HCT116 (cell line): ENCODE measurements at regions not wholly inside any gene's neighbourhood (a gene's known extent, or its start where the extent isn't known, plus 50 kb on each side); places are given as distances from the start of the nearest gene placed in this dataset.

Source experiments
- ATAC-seq: fragments of 200-7000 bp; cut with Tn5 transposase; 2 replicates; pipeline ENCODE4 v1.9.1; 2020; ENCODE audit warnings: mild to moderate bottlenecking, moderate library complexity
- BruUV-seq: library from RNA; stranded (reverse); fragments of 400-500 nt; replicated peaks from 2 replicates; lab custom pipeline; 2021; lab: Mats Ljungman, UMichigan
- CTCF ChIA-PET: fragments of 300-600 bp; sonication (Branson Sonifier 250); formaldehyde crosslinking; loops from one replicate; lab custom pipeline; 2021; ENCODE audit warnings: antibody characterized with exemption; lab: Charles Lee
- POLR2A ChIA-PET: fragments of 300-600, 350-600 bp; sonication (Branson Sonifier 250); formaldehyde crosslinking; loops from one replicate; lab custom pipeline; 2021; ENCODE audit warnings: antibody characterized with exemption; lab: Charles Lee
- RAD21 ChIA-PET, 2 experiments: fragments of 300-600 bp; sonication (Branson Sonifier 250); formaldehyde crosslinking; loops; one replicate each; lab custom pipeline; 2023; ENCODE audit warnings: low total read pairs in 2 of 2; ENCODE audit not compliant: uncharacterized antibody in 2 of 2, unreplicated experiment in 2 of 2, low non-redundant PET in 1 of 2; lab: Charles Lee
- DNase-seq: peaks from one replicate; pipeline ENCODE4 v3.0.0-alpha.2; 2010; ENCODE audit warnings: low read depth, low spot score
- H2AFZ ChIP-seq: fragments of 200-600 bp; shearing (Covaris generic), sonication (generic); 2 replicates; pipeline ENCODE4 v1.6.1; 2017; ENCODE audit warnings: low read depth, mixed run types, mixed read lengths, antibody characterized with exemption, low read length; ENCODE audit not compliant: poor library complexity, severe bottlenecking
- H3K27ac ChIP-seq: 2 replicates; pipeline ENCODE4 v1.5.1; 2012; ENCODE audit warnings: low read depth, low read length
- H3K27me3 ChIP-seq: fragments of 200-600 bp; sonication (generic); 2 replicates; pipeline ENCODE4 v1.6.1; 2016; ENCODE audit warnings: mixed run types, low read length, mixed read lengths; ENCODE audit not compliant: insufficient read depth
- H3K36me3 ChIP-seq, 2 experiments: fragments of 200-500 bp in 1 of 2; fragments of 200-600 bp in 1 of 2; sonication (Bioruptor generic) in 1 of 2; sonication (generic) in 1 of 2; 2 replicates each; pipeline versions ENCODE4 v1.5.1 to v1.6.1; 2014 to 2016; ENCODE audit warnings: low read length in 2 of 2, inconsistent platforms in 1 of 2, mixed read lengths in 1 of 2, mixed run types in 1 of 2; ENCODE audit not compliant: insufficient read depth in 2 of 2, control insufficient read depth in 1 of 2
- H3K4me1 ChIP-seq, 2 experiments: fragments of 200-600 bp in 1 of 2; sonication (generic) in 1 of 2; 2 replicates each; pipeline versions ENCODE4 v1.5.1 to v1.6.1; 2012 to 2017; ENCODE audit warnings: low read length in 2 of 2, inconsistent platforms in 1 of 2, mild to moderate bottlenecking in 1 of 2, mixed read lengths in 1 of 2, mixed run types in 1 of 2, moderate library complexity in 1 of 2; ENCODE audit not compliant: insufficient read depth in 2 of 2, control insufficient read depth in 1 of 2
- H3K4me2 ChIP-seq: fragments of 200-600 bp; sonication (generic); 2 replicates; pipeline ENCODE4 v1.6.1; 2017; ENCODE audit warnings: mixed run types, low read length, mixed read lengths
- H3K4me3 ChIP-seq, 2 experiments: fragments of 200-600 bp in 1 of 2; sonication (generic) in 1 of 2; replicated peaks in 1 of 2; 2 replicates each; pipeline ENCODE4 v1.5.1; 2011 to 2016; ENCODE audit warnings: low read length in 2 of 2, control low read depth in 1 of 2, low read depth in 1 of 2, mild to moderate bottlenecking in 1 of 2, mixed read lengths in 1 of 2, mixed run types in 1 of 2
- H3K79me2 ChIP-seq: fragments of 200-600 bp; sonication (generic); 2 replicates; pipeline ENCODE4 v1.6.1; 2017; ENCODE audit warnings: mild to moderate bottlenecking, mixed run types, low read length, moderate library complexity, mixed read lengths; ENCODE audit not compliant: insufficient read depth
- H3K9ac ChIP-seq: fragments of 200-600 bp; sonication (generic); 2 replicates; pipeline ENCODE4 v1.6.1; 2016; ENCODE audit warnings: low read length, mixed read lengths
- H3K9me2 ChIP-seq: fragments of 200-600 bp; sonication (generic), shearing (Covaris generic); 2 replicates; pipeline ENCODE4 v1.6.1; 2017; ENCODE audit warnings: mixed run types, mild to moderate bottlenecking, moderate library complexity; ENCODE audit not compliant: insufficient read depth
- H3K9me3 ChIP-seq, 2 experiments: fragments of 200-500 bp in 1 of 2; fragments of 200-600 bp in 1 of 2; sonication (Bioruptor generic) in 1 of 2; sonication (generic) in 1 of 2; 2 replicates each; pipeline ENCODE4 v1.6.1; 2014 to 2017; ENCODE audit warnings: low read length in 2 of 2, mixed read lengths in 2 of 2, inconsistent platforms in 1 of 2, low read depth in 1 of 2, mild to moderate bottlenecking in 1 of 2, mixed run types in 1 of 2, moderate library complexity in 1 of 2; ENCODE audit not compliant: control insufficient read depth in 1 of 2, insufficient read depth in 1 of 2
- H4K20me1 ChIP-seq: fragments of 200-600 bp; sonication (generic), shearing (Covaris generic); 2 replicates; pipeline ENCODE4 v1.6.1; 2017; ENCODE audit warnings: mixed run types, mild to moderate bottlenecking, moderate library complexity; ENCODE audit not compliant: insufficient read depth
- CBX3 ChIP-seq: IDR thresholded peaks from 2 replicates; pipeline ENCODE4 v1.6.1; 2012; ENCODE audit warnings: low read depth
- EGR1 ChIP-seq: IDR thresholded peaks from 2 replicates; pipeline ENCODE4 v1.6.1; 2012; ENCODE audit warnings: low read depth
- EZH2 ChIP-seq: fragments of 200-600 bp; sonication (generic); IDR thresholded peaks from 2 replicates; pipeline ENCODE4 v1.6.1; 2017; ENCODE audit warnings: antibody characterized with exemption, mixed run types
- FOSL1 ChIP-seq: IDR thresholded peaks from 2 replicates; pipeline ENCODE4 v1.6.1; 2012; ENCODE audit warnings: low read depth
- POLR2A ChIP-seq: IDR thresholded peaks from 2 replicates; pipeline ENCODE4 v1.7.0; 2011; ENCODE audit warnings: borderline replicate concordance; ENCODE audit not compliant: insufficient read depth, insufficient read length; ENCODE audit errors: extremely low read depth
- SIN3A ChIP-seq: IDR thresholded peaks from 2 replicates; pipeline ENCODE4 v1.6.1; 2012; ENCODE audit warnings: low read depth
- SRF ChIP-seq: IDR thresholded peaks from 2 replicates; pipeline ENCODE4 v1.6.1; 2012; ENCODE audit warnings: low read depth
- YY1 ChIP-seq: IDR thresholded peaks from 2 replicates; pipeline ENCODE4 v1.6.1; 2011; ENCODE audit warnings: low read length, low read depth, moderate library complexity, mild to moderate bottlenecking; ENCODE audit not compliant: insufficient replicate concordance; ENCODE audit errors: extremely low read depth
- ZFX ChIP-seq: fragments of 450-650 bp; IDR thresholded peaks from 2 replicates; pipeline ENCODE4 v1.6.1; 2017
- intact Hi-C: fragments of 100-400 bp; cut with micrococcal nuclease; formaldehyde crosslinking; loops from 2 replicates; pipeline ENCODE4 v1.10.0; 2022
- TF ChIP-seq, protein P1 (sequence below), 3 experiments: fragments of 200-600 bp in 1 of 3; sonication (generic) in 1 of 3; IDR thresholded peaks in 2 of 3; conservative IDR thresholded peaks in 1 of 3; 2 replicates each; pipeline ENCODE4 v1.5.1; 2012 to 2017; ENCODE audit warnings: low read depth in 2 of 3, low read length in 2 of 3, antibody characterized with exemption in 1 of 3, borderline replicate concordance in 1 of 3, control low read depth in 1 of 3, mild to moderate bottlenecking in 1 of 3, mixed read lengths in 1 of 3, mixed run types in 1 of 3, moderate library complexity in 1 of 3; ENCODE audit not compliant: insufficient read depth in 1 of 3

DNA sequence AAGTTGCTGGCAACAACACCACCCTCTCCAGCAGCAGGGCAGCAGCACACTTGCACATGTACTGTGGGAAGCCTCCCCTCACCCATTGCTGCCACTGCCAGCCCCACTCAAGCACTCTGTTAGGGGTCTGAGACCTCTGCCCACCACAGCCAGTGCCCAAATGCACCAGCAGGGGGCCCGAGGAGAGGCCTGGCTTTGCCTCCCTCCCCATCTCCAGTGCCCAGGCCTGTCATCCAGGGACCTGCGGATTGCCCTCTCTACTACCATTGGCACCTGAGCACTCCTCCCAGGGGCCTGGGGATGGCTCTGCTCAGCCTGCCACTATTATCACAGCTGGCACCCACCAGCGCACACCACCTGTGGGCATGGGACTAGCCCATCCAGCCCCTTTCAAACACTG, 175.7 kb downstream of the PMAIP1 start:
- H3K4me3 ChIP-seq, result no peak overlapping the region
- H3K9ac ChIP-seq, result no peak overlapping the region
- H3K79me2 ChIP-seq, result no peaks in the 10 kb centered on the region
- no peaks in the 10 kb centered on the region for H3K4me1 ChIP-seq
- intact Hi-C loops, result no loop called here
- no peaks in the 10 kb centered on the region for H3K36me3 ChIP-seq
- ChIA-PET POLR2A (no interaction called here), RAD21 (no interaction called here), CTCF (no interaction called here)
- H3K4me2 ChIP-seq, result no peak overlapping the region
- no peak for TF ChIP-seq SRF
- no peak for TF ChIP-seq EZH2
- TF ChIP-seq, protein P1, sequence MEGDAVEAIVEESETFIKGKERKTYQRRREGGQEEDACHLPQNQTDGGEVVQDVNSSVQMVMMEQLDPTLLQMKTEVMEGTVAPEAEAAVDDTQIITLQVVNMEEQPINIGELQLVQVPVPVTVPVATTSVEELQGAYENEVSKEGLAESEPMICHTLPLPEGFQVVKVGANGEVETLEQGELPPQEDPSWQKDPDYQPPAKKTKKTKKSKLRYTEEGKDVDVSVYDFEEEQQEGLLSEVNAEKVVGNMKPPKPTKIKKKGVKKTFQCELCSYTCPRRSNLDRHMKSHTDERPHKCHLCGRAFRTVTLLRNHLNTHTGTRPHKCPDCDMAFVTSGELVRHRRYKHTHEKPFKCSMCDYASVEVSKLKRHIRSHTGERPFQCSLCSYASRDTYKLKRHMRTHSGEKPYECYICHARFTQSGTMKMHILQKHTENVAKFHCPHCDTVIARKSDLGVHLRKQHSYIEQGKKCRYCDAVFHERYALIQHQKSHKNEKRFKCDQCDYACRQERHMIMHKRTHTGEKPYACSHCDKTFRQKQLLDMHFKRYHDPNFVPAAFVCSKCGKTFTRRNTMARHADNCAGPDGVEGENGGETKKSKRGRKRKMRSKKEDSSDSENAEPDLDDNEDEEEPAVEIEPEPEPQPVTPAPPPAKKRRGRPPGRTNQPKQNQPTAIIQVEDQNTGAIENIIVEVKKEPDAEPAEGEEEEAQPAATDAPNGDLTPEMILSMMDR (IDR thresholded peaks at IDR 0.05 in 2 of 3, conservative IDR thresholded peaks at IDR 0.05 in 1 of 3; ENCODE audit: borderline replicate concordance in 1 of 3, insufficient read depth in 1 of 3, low read depth in 2 of 3, low read length in 2 of 3), result peak in 2 of 3 experiments; percentile 36 to 43; a peak in 3 of 6 replicates
- TF ChIP-seq POLR2A, result no peak
- no peak for TF ChIP-seq EGR1
- TF ChIP-seq FOSL1, result no peak
- TF ChIP-seq, all 23 proteins: peak for 1
- no peak for ATAC-seq
- Histone ChIP-seq H3K9me2 (no peaks in the 10 kb centered on the region), H2AFZ (no peak overlapping the region), H3K27ac (no peak overlapping the region), H4K20me1 (no peaks in the 10 kb centered on the region), H3K9me3 (no peaks in the 10 kb centered on the region), H3K27me3 (no peaks in the 10 kb centered on the region)
- no TSS peak for BruUV-seq
- no peak for DNase-seq

DNA sequence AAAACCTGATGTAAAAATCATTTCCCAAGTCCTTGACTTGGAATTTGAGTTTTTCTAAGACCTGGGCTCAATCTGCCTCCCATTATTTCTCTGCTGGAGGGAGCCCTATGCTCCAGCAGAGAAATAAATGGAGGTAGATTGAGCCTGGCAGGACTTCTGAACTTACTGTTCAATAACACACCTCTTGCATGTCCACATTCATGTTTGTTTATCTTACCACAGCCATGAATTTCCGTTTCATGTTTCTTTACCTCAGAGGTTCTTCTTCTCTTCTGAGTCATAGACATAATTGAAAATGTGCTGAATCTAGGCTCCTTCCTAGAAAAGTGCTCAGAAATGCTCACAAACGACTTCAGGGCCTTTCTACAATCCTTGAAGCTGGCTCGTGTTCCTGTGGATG, 170.8 kb downstream of the PMAIP1 start:
- intact Hi-C loops, result no loop called here
- H3K9me3 ChIP-seq, result no peaks in the 10 kb centered on the region
- no TSS peak for BruUV-seq
- H3K79me2 ChIP-seq, result no peaks in the 10 kb centered on the region
- no peak for DNase-seq
- RAD21 ChIA-PET, result no interaction called here
- H3K27me3 ChIP-seq, result no peaks in the 10 kb centered on the region
- no peaks in the 10 kb centered on the region for H4K20me1 ChIP-seq
- no peaks in the 10 kb centered on the region for H3K9me2 ChIP-seq
- TF ChIP-seq ZFX (no peak), CBX3 (no peak), EGR1 (no peak), YY1 (no peak), POLR2A (no peak), SIN3A (no peak), SRF (no peak)
- TF ChIP-seq, protein P1 (IDR thresholded peaks at IDR 0.05 in 2 of 3, conservative IDR thresholded peaks at IDR 0.05 in 1 of 3; ENCODE audit: borderline replicate concordance in 1 of 3, insufficient read depth in 1 of 3, low read depth in 2 of 3, low read length in 2 of 3), result no peak
- TF ChIP-seq, all 23 proteins: peak for 0
- no peak overlapping the region for H3K4me2 ChIP-seq
- H3K27ac ChIP-seq, result no peak overlapping the region
- no peak overlapping the region for H3K4me3 ChIP-seq
- CTCF ChIA-PET, result no interaction called here
- POLR2A ChIA-PET, result no interaction called here
- H2AFZ ChIP-seq, result no peak overlapping the region
- H3K9ac ChIP-seq, result no peak overlapping the region
- no peaks in the 10 kb centered on the region for H3K36me3 ChIP-seq
- no peak for ATAC-seq
- no peaks in the 10 kb centered on the region for H3K4me1 ChIP-seq
